Mesothelial cell of epicardium (in vitro differentiated cells): ENCODE measurements at regions not wholly inside any gene's neighbourhood (a gene's known extent, or its start where the extent isn't known, plus 50 kb on each side); places are given as distances from the start of the nearest gene placed in this dataset.

ENCODE experiments used
- DNase-seq, 2 experiments: peaks; one replicate each; pipeline ENCODE4 v3.0.0; 2021; ENCODE audit warnings: low spot score in 2 of 2; ENCODE audit not compliant: unreplicated experiment in 2 of 2
- H3K27ac Mint-ChIP-seq: 2 replicates; pipeline ENCODE4 v1.8.0; 2021; ENCODE audit warnings: mixed read lengths
- H3K27me3 Mint-ChIP-seq: 2 replicates; pipeline ENCODE4 v1.8.0; 2021; ENCODE audit warnings: low read depth, mixed read lengths
- H3K36me3 Mint-ChIP-seq: 2 replicates; pipeline ENCODE4 v1.8.0; 2021; ENCODE audit warnings: mixed read lengths
- H3K4me1 Mint-ChIP-seq: 2 replicates; pipeline ENCODE4 v1.8.0; 2021; ENCODE audit warnings: mixed read lengths
- H3K4me3 Mint-ChIP-seq: 2 replicates; pipeline ENCODE4 v1.8.0; 2021; ENCODE audit warnings: mild to moderate bottlenecking, moderate library complexity, mixed read lengths
- H3K9me3 Mint-ChIP-seq: 2 replicates; pipeline ENCODE4 v1.8.0; 2021; ENCODE audit warnings: mixed read lengths
- CTCF ChIP-seq: fragments of 200-600 bp; sonication (generic); IDR thresholded peaks from one replicate; pipeline ENCODE4 v1.5.0; 2021; ENCODE audit warnings: antibody characterized with exemption; ENCODE audit not compliant: unreplicated experiment

- Mint-ChIP-seq H3K4me1 (no peaks in the 10 kb centered on the region), H3K4me3 (no peak overlapping the region), H3K27me3 (no peaks in the 10 kb centered on the region), H3K27ac (no peak overlapping the region), H3K9me3 (no peaks in the 10 kb centered on the region), H3K36me3 (no peaks in the 10 kb centered on the region)
- DNase-seq = no peak
- TF ChIP-seq CTCF = no peak
Observed at GRCh38 chr3:180176059-180176458, 139.3 kb upstream of the PEX5L start.

GRCh38 chr3:180177255-180177654 is 140.5 kb upstream of the PEX5L start:
- Mint-ChIP-seq H3K27ac (no peak overlapping the region), H3K4me1 (no peaks in the 10 kb centered on the region), H3K4me3 (no peak overlapping the region), H3K9me3 (no peaks in the 10 kb centered on the region), H3K36me3 (no peaks in the 10 kb centered on the region), H3K27me3 (no peaks in the 10 kb centered on the region)
- no peak for DNase-seq
- no peak for TF ChIP-seq CTCF

GRCh38 chr3:180179562-180179961 is 142.8 kb upstream of the PEX5L start:
- Mint-ChIP-seq H3K27me3 (no peaks in the 10 kb centered on the region), H3K4me3 (no peak overlapping the region), H3K27ac (no peak overlapping the region), H3K9me3 (no peaks in the 10 kb centered on the region), H3K4me1 (no peaks in the 10 kb centered on the region), H3K36me3 (no peaks in the 10 kb centered on the region)
- no peak for TF ChIP-seq CTCF
- DNase-seq = no peak

- Mint-ChIP-seq H3K27ac (no peak overlapping the region), H3K36me3 (no peaks in the 10 kb centered on the region), H3K4me1 (no peaks in the 10 kb centered on the region), H3K9me3 (no peaks in the 10 kb centered on the region), H3K27me3 (no peaks in the 10 kb centered on the region), H3K4me3 (no peak overlapping the region)
- TF ChIP-seq CTCF = no peak
- no peak for DNase-seq
Observed at GRCh38 chr3:180180795-180181194, 144.1 kb upstream of the PEX5L start.

GRCh38 chr3:180181387-180181786 is 144.7 kb upstream of the PEX5L start:
- H3K9me3 Mint-ChIP-seq = no peaks in the 10 kb centered on the region
- H3K36me3 Mint-ChIP-seq = no peaks in the 10 kb centered on the region
- TF ChIP-seq CTCF = no peak
- no peaks in the 10 kb centered on the region for H3K27me3 Mint-ChIP-seq
- H3K4me1 Mint-ChIP-seq = no peaks in the 10 kb centered on the region
- no peak for DNase-seq
- no peak overlapping the region for H3K27ac Mint-ChIP-seq
- H3K4me3 Mint-ChIP-seq = no peak overlapping the region

- Mint-ChIP-seq H3K9me3 (no peaks in the 10 kb centered on the region), H3K4me1 (no peaks in the 10 kb centered on the region), H3K36me3 (no peaks in the 10 kb centered on the region), H3K27ac (no peak overlapping the region), H3K4me3 (no peak overlapping the region), H3K27me3 (no peaks in the 10 kb centered on the region)
- no peak for TF ChIP-seq CTCF
- DNase-seq = no peak
Observed at GRCh38 chr3:180183346-180183745, 146.6 kb upstream of the PEX5L start.
